GM10266 (cell line): ENCODE measurements at regions not wholly inside any gene's neighbourhood (a gene's known extent, or its start where the extent isn't known, plus 50 kb on each side); places are given as distances from the start of the nearest gene placed in this dataset.
"Not testable (repeated sequence)": the region's sequence is repeated elsewhere in the genome, so short reads cannot be mapped to it uniquely, and the experiment has no call there.

Source experiments
- DNase-seq: peaks from one replicate; pipeline ENCODE4 v3.0.0; 2012; ENCODE audit errors: extremely low spot score
- CTCF ChIP-seq: IDR thresholded peaks from 2 replicates; pipeline ENCODE4 v1.5.1; 2012; ENCODE audit warnings: mild to moderate bottlenecking, low read depth; ENCODE audit not compliant: control insufficient read depth, insufficient read depth; ENCODE audit errors: missing control alignments

- no peak for DNase-seq
- no peak for TF ChIP-seq CTCF
Observed at GRCh38 chrX:53813670-53814440, 127.3 kb upstream of the HUWE1 start.

- TF ChIP-seq CTCF: no peak
- no peak for DNase-seq
Observed at GRCh38 chrX:53798281-53798680, 111.8 kb upstream of the HUWE1 start.

GRCh38 chrX:53795576-53795975 is 109.1 kb upstream of the HUWE1 start:
- TF ChIP-seq CTCF: no peak
- DNase-seq: no peak

GRCh38 chrX:53794181-53794580 is 107.7 kb upstream of the HUWE1 start:
- TF ChIP-seq CTCF: no peak
- DNase-seq: no peak

GRCh38 chrX:53768865-53769264 is 82.3 kb upstream of the HUWE1 start:
- no peak for DNase-seq
- no peak for TF ChIP-seq CTCF

GRCh38 chrX:53768451-53768850 is 81.9 kb upstream of the HUWE1 start:
- DNase-seq: peak; percentile 11
- TF ChIP-seq CTCF: no peak

GRCh38 chrX:53767544-53767943 is 81.0 kb upstream of the HUWE1 start:
- no peak for TF ChIP-seq CTCF
- DNase-seq: no peak

- DNase-seq: not testable (repeated sequence)
Observed at GRCh38 chrX:53757181-53757580, 70.7 kb upstream of the HUWE1 start.
